ENCODE measurements at regions not wholly inside any gene's neighbourhood (a gene's known extent, or its start where the extent isn't known, plus 50 kb on each side); places are given as distances from the start of the nearest gene placed in this dataset.

DNA sequence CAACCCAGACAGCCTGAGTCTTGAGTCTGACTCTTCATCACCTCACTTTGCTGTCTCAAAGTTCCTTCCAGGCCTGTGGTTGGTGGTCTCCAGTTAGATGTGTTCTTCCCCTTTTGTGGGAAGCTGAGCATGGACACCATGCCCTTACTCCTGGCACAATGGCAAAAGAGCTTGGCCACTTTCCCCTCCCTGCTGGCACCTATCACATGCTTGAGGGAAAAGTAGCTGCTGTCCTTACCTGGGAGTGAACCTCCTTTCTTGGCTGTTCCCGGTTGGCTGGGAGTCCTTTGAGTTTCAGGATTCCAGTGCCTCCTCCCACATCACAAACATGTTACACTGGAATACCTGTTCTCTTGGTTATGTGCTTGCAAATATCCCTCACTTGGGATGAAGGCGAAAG, 97.8 kb downstream of the GATA6 start:
- no peaks in the 10 kb centered on the region for H3K9me3 ChIP-seq (ENCODE audit: low read depth)
- H3K4me1 ChIP-seq (ENCODE audit: insufficient read depth), result peaks cover 13% of the 10 kb centered on the region
- H2AFZ ChIP-seq, result no peak overlapping the region
- WGBS (ENCODE audit: low lambda C conversion rate, missing lambda C conversion rate), result 89% methylated on average over 2 of the region's 2 CpGs
- peak overlapping the region; percentile 79 for H3K27ac ChIP-seq
- TF ChIP-seq EZH2 (IDR thresholded peaks at IDR 0.05; ENCODE audit: borderline replicate concordance) (no peak), EZH2phosphoT487 (IDR thresholded peaks at IDR 0.05; ENCODE audit: low read depth, severe bottlenecking, unreplicated experiment) (no peak)
- TF ChIP-seq, protein P1, sequence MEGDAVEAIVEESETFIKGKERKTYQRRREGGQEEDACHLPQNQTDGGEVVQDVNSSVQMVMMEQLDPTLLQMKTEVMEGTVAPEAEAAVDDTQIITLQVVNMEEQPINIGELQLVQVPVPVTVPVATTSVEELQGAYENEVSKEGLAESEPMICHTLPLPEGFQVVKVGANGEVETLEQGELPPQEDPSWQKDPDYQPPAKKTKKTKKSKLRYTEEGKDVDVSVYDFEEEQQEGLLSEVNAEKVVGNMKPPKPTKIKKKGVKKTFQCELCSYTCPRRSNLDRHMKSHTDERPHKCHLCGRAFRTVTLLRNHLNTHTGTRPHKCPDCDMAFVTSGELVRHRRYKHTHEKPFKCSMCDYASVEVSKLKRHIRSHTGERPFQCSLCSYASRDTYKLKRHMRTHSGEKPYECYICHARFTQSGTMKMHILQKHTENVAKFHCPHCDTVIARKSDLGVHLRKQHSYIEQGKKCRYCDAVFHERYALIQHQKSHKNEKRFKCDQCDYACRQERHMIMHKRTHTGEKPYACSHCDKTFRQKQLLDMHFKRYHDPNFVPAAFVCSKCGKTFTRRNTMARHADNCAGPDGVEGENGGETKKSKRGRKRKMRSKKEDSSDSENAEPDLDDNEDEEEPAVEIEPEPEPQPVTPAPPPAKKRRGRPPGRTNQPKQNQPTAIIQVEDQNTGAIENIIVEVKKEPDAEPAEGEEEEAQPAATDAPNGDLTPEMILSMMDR (IDR thresholded peaks at IDR 0.05; ENCODE audit: poor library complexity), result no peak
- no peaks in the 10 kb centered on the region for H4K20me1 ChIP-seq (ENCODE audit: insufficient read depth, poor library complexity, severe bottlenecking)
- H3K36me3 ChIP-seq (replicated peaks; ENCODE audit: insufficient read depth, low read depth), result no peaks in the 10 kb centered on the region
- no peaks in the 10 kb centered on the region for H3K79me2 ChIP-seq
- no peak overlapping the region for H3K4me2 ChIP-seq
- no peak overlapping the region for H3K4me3 ChIP-seq
- H3K9me2 ChIP-seq (replicated peaks; ENCODE audit: insufficient read depth), result no peaks in the 10 kb centered on the region
- H3K27me3 ChIP-seq, result no peaks in the 10 kb centered on the region
- no peak for DNase-seq (ENCODE audit: low spot score)

DNA sequence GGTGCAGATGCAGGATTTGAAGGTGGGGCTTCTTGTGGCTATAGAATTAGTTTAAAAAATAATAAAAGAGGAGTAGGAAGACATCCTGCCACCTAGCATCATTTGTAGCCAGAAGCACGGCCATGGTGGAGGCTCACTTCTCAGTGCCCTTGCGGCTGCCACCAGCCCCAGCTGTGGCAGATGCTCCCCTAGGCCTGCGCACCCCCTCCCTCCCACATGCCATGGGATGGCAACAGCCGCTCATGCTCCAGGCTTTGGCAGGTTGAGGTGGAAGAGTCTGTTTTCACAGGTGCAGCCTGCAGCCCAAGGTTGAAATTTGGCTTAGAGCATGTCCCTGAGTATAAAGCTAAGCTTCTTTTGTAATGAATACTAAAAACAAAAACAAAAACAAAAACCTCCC, 96.4 kb downstream of the GATA6 start:
- Histone ChIP-seq H3K9me3 (ENCODE audit: low read depth) (no peaks in the 10 kb centered on the region), H3K27ac (no peak overlapping the region), H3K79me2 (no peaks in the 10 kb centered on the region), H3K4me3 (no peak overlapping the region), H3K4me1 (ENCODE audit: insufficient read depth) (peaks cover 7% of the 10 kb centered on the region), H2AFZ (no peak overlapping the region), H3K9me2 (replicated peaks; ENCODE audit: insufficient read depth) (no peaks in the 10 kb centered on the region), H3K36me3 (replicated peaks; ENCODE audit: insufficient read depth, low read depth) (no peaks in the 10 kb centered on the region), H4K20me1 (ENCODE audit: insufficient read depth, poor library complexity, severe bottlenecking) (no peaks in the 10 kb centered on the region), H3K4me2 (no peak overlapping the region), H3K27me3 (no peaks in the 10 kb centered on the region)
- no peak for DNase-seq (ENCODE audit: low spot score)
- 97% methylated on average over 4 of the region's 4 CpGs for WGBS (ENCODE audit: low lambda C conversion rate, missing lambda C conversion rate)
- TF ChIP-seq, protein P1 (IDR thresholded peaks at IDR 0.05; ENCODE audit: poor library complexity), result no peak
- TF ChIP-seq EZH2 (IDR thresholded peaks at IDR 0.05; ENCODE audit: borderline replicate concordance), result no peak
- TF ChIP-seq EZH2phosphoT487 (IDR thresholded peaks at IDR 0.05; ENCODE audit: low read depth, severe bottlenecking, unreplicated experiment), result no peak

DNA sequence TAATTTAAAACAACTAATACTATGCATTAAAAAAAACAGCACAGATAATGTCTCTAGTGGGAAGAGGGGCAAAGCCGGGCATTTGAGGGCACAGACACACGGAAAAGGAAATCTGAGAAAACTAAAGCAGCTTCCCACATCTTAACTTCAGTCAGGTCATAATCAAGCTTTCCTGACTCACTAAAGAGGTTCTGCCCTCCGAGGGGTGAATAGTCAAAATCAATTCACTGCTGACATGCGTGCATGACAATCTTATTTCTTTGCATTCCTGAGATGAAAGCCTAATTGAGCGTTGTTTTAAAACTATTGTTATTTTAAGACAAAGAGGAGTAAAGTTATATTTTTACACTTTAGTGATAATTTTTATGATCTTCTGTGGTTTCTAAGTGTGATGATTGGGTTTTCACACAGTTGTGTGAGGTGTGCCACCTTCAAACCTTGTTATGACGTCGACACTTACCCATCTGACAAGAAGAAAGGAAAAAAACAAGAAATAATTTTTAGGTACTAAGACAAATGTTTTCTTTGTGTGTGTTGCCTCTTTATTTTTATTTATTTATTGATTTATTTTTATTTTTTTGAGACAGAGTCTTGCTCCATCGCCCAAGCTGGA, 90.9 kb downstream of the GATA6 start:
- H3K4me3 ChIP-seq, result no peak overlapping the region
- H2AFZ ChIP-seq, result no peak overlapping the region
- H3K4me2 ChIP-seq, result no peak overlapping the region
- no peak for TF ChIP-seq EZH2 (IDR thresholded peaks at IDR 0.05; ENCODE audit: borderline replicate concordance)
- TF ChIP-seq EZH2phosphoT487 (IDR thresholded peaks at IDR 0.05; ENCODE audit: low read depth, severe bottlenecking, unreplicated experiment), result no peak
- TF ChIP-seq, protein P1 (IDR thresholded peaks at IDR 0.05; ENCODE audit: poor library complexity), result no peak
- H3K9me3 ChIP-seq (ENCODE audit: low read depth), result no peaks in the 10 kb centered on the region
- H3K36me3 ChIP-seq (replicated peaks; ENCODE audit: insufficient read depth, low read depth), result no peaks in the 10 kb centered on the region
- no peaks in the 10 kb centered on the region for H4K20me1 ChIP-seq (ENCODE audit: insufficient read depth, poor library complexity, severe bottlenecking)
- 87% methylated on average over 8 of the region's 8 CpGs for WGBS (ENCODE audit: low lambda C conversion rate, missing lambda C conversion rate)
- no peaks in the 10 kb centered on the region for H3K9me2 ChIP-seq (replicated peaks; ENCODE audit: insufficient read depth)
- H3K79me2 ChIP-seq, result no peaks in the 10 kb centered on the region
- no peak overlapping the region for H3K27ac ChIP-seq
- H3K4me1 ChIP-seq (ENCODE audit: insufficient read depth), result no peaks in the 10 kb centered on the region
- H3K27me3 ChIP-seq, result no peaks in the 10 kb centered on the region
- DNase-seq (ENCODE audit: low spot score), result no peak

All from hepatocyte (in vitro differentiated cells).